CD4-positive, CD25-positive, alpha-beta regulatory T cell (primary cell): ENCODE measurements at regions not wholly inside any gene's neighbourhood (a gene's known extent, or its start where the extent isn't known, plus 50 kb on each side); places are given as distances from the start of the nearest gene placed in this dataset.

Experiments
- ATAC-seq, 2 donors: fragments of 150-1000 bp; cut with Tn5 transposase; one replicate each; pipeline ENCODE4 v1.10.0; 2021; ENCODE audit warnings: low read depth in 2 of 2, moderate number of reproducible peaks in 2 of 2, moderate library complexity in 1 of 2
- DNase-seq, 3 donors: peaks; one replicate each; pipeline versions ENCODE4 v3.0.0 to v3.0.0-alpha.2; 2012 to 2022; ENCODE audit warnings: mixed read lengths in 1 of 3
- H3K27ac ChIP-seq: one replicate; pipeline ENCODE4 v1.7.0; 2013; ENCODE audit warnings: mild to moderate bottlenecking, low read length; ENCODE audit not compliant: insufficient read depth, poor library complexity, severe bottlenecking
- H3K27me3 ChIP-seq: one replicate; pipeline ENCODE4 v1.7.0; 2013; ENCODE audit warnings: low read length; ENCODE audit not compliant: control insufficient read depth, insufficient read depth
- H3K36me3 ChIP-seq: one replicate; pipeline ENCODE4 v1.7.0; 2013; ENCODE audit warnings: mild to moderate bottlenecking, low read length, moderate library complexity; ENCODE audit not compliant: control insufficient read depth, insufficient read depth
- H3K4me1 ChIP-seq: 2 replicates; pipeline ENCODE4 v1.7.0; 2013; ENCODE audit warnings: mild to moderate bottlenecking, low read length; ENCODE audit not compliant: insufficient read depth, control insufficient read depth, poor library complexity, severe bottlenecking
- H3K4me3 ChIP-seq: one replicate; pipeline ENCODE4 v1.7.0; 2013; ENCODE audit warnings: low read depth, mild to moderate bottlenecking, low read length, moderate library complexity
- H3K9me3 ChIP-seq, 2 experiments: 1 replicate in 1 of 2; 2 replicates in 1 of 2; pipeline ENCODE4 v1.7.0; 2013; ENCODE audit warnings: low read length in 2 of 2, mild to moderate bottlenecking in 1 of 2, moderate library complexity in 1 of 2; ENCODE audit not compliant: control insufficient read depth in 2 of 2
- H3K27ac Mint-ChIP-seq, 3 donors: one replicate each; pipeline ENCODE4 v1.8.0; 2020 to 2022; ENCODE audit warnings: mild to moderate bottlenecking in 3 of 3, mixed read lengths in 3 of 3, moderate library complexity in 2 of 3
- H3K27me3 Mint-ChIP-seq: one replicate; pipeline ENCODE4 v1.8.0; 2022; ENCODE audit warnings: mild to moderate bottlenecking, mixed read lengths
- H3K36me3 Mint-ChIP-seq: one replicate; pipeline ENCODE4 v1.8.0; 2020; ENCODE audit warnings: mixed read lengths
- H3K4me1 Mint-ChIP-seq, 4 donors: one replicate each; pipeline ENCODE4 v1.8.0; 2020 to 2022; ENCODE audit warnings: mixed read lengths in 4 of 4, mild to moderate bottlenecking in 1 of 4
- H3K4me3 Mint-ChIP-seq, 4 donors: one replicate each; pipeline ENCODE4 v1.8.0; 2020 to 2022; ENCODE audit warnings: mild to moderate bottlenecking in 4 of 4, mixed read lengths in 4 of 4, moderate library complexity in 3 of 4
- H3K9me3 Mint-ChIP-seq, 7 donors: one replicate each; pipeline ENCODE4 v1.8.0; 2020 to 2022; ENCODE audit warnings: mixed read lengths in 7 of 7, mild to moderate bottlenecking in 3 of 7, moderate library complexity in 2 of 7

- H3K4me3 Mint-ChIP-seq = no peak overlapping the region
Observed at GRCh38 chr11:43123443-43123842, 188.4 kb upstream of the API5 start.

DNA sequence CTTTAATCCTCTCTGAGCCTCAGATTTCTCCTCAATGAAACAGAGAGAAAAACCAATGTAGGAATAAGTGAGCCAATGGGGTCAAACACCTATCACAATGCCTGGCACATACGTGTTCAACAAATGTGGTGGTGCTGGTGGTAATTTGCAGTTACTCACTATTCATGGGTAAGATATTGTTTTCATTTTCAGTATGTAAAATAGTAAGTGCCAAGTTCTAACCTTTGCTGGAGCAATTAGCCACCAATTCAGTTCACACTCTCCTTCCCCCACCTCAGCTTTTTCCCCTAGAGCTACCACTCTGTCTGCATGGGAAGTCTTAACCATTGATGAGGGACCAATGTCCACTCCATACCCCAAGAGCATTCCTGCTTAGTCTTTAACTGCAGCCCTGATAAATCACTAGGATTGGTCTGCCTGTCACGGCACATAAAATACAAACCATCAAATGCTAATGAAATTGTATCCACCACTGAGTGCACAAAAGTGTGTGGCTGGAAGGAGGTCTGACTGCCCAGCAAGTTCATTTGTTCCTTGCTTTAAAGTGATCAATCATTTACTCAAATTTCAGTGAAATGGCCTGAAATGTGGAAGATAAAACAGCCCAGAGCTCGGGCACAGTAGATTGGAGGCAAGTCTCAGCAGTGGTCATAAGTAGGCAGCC lies 187.4 kb upstream of the API5 start:
- Mint-ChIP-seq H3K36me3 (no peaks in the 10 kb centered on the region), H3K27ac (no peak overlapping the region), H3K4me3 (no peak overlapping the region), H3K27me3 (no peaks in the 10 kb centered on the region), H3K4me1 (no peaks in the 10 kb centered on the region), H3K9me3 (peaks cover 0 to 5% (median 0%) of the 10 kb centered on the region in 7 donors)
- Histone ChIP-seq H3K9me3 (no peaks in the 10 kb centered on the region), H3K27ac (no peak overlapping the region), H3K36me3 (no peaks in the 10 kb centered on the region), H3K27me3 (no peaks in the 10 kb centered on the region), H3K4me3 (no peak overlapping the region), H3K4me1 (no peaks in the 10 kb centered on the region)
- ATAC-seq (no peak), DNase-seq (no peak)

More at GRCh38 chr11:43123443-43123842, 188.4 kb upstream of the API5 start:
- Histone ChIP-seq H3K27me3 (no peaks in the 10 kb centered on the region), H3K4me3 (no peak overlapping the region), H3K36me3 (no peaks in the 10 kb centered on the region), H3K4me1 (no peaks in the 10 kb centered on the region), H3K9me3 (no peaks in the 10 kb centered on the region), H3K27ac (no peak overlapping the region)
- DNase-seq = no peak
- no peak overlapping the region for H3K27ac Mint-ChIP-seq
- H3K4me1 Mint-ChIP-seq = no peaks in the 10 kb centered on the region
- H3K27me3 Mint-ChIP-seq = no peaks in the 10 kb centered on the region
- H3K9me3 Mint-ChIP-seq = peaks cover 0 to 4% (median 0%) of the 10 kb centered on the region in 7 donors
- H3K36me3 Mint-ChIP-seq = no peaks in the 10 kb centered on the region
- ATAC-seq = no peak

GRCh38 chr11:43129329-43129728 lies 182.5 kb upstream of the API5 start:
- Histone ChIP-seq H3K9me3 (no peaks in the 10 kb centered on the region), H3K4me1 (no peaks in the 10 kb centered on the region), H3K27me3 (no peaks in the 10 kb centered on the region), H3K36me3 (no peaks in the 10 kb centered on the region), H3K4me3 (no peak overlapping the region), H3K27ac (no peak overlapping the region)
- Mint-ChIP-seq H3K4me1 (no peaks in the 10 kb centered on the region), H3K36me3 (no peaks in the 10 kb centered on the region), H3K4me3 (no peak overlapping the region), H3K27ac (no peak overlapping the region), H3K9me3 (peaks cover 0 to 8% (median 0%) of the 10 kb centered on the region in 7 donors), H3K27me3 (no peaks in the 10 kb centered on the region)
- ATAC-seq (no peak), DNase-seq (no peak)

- DNase-seq (no peak), ATAC-seq (no peak)
- Mint-ChIP-seq H3K27me3 (no peaks in the 10 kb centered on the region), H3K27ac (no peak overlapping the region), H3K4me3 (no peak overlapping the region), H3K36me3 (no peaks in the 10 kb centered on the region), H3K4me1 (no peaks in the 10 kb centered on the region), H3K9me3 (peaks cover 0 to 8% (median 0%) of the 10 kb centered on the region in 7 donors)
- H3K27ac ChIP-seq = no peak overlapping the region
- H3K4me3 ChIP-seq = no peak overlapping the region
- H3K36me3 ChIP-seq = no peaks in the 10 kb centered on the region
- no peaks in the 10 kb centered on the region for H3K9me3 ChIP-seq
- H3K27me3 ChIP-seq = no peaks in the 10 kb centered on the region
- no peaks in the 10 kb centered on the region for H3K4me1 ChIP-seq
Observed at GRCh38 chr11:43130616-43131015, 181.2 kb upstream of the API5 start.

GRCh38 chr11:43135966-43136534 lies 175.7 kb upstream of the API5 start:
- no peaks in the 10 kb centered on the region for H3K4me1 ChIP-seq
- Mint-ChIP-seq H3K4me1 (no peaks in the 10 kb centered on the region), H3K36me3 (no peaks in the 10 kb centered on the region), H3K27ac (no peak overlapping the region), H3K9me3 (peaks cover 0 to 2% (median 2%) of the 10 kb centered on the region in 7 donors), H3K27me3 (no peaks in the 10 kb centered on the region), H3K4me3 (no peak overlapping the region)
- H3K27ac ChIP-seq = no peak overlapping the region
- H3K9me3 ChIP-seq = no peaks in the 10 kb centered on the region
- no peaks in the 10 kb centered on the region for H3K27me3 ChIP-seq
- H3K36me3 ChIP-seq = no peaks in the 10 kb centered on the region
- H3K4me3 ChIP-seq = no peak overlapping the region
- DNase-seq (no peak), ATAC-seq (no peak)

GRCh38 chr11:43138621-43139140 lies 173.1 kb upstream of the API5 start:
- Mint-ChIP-seq H3K36me3 (no peaks in the 10 kb centered on the region), H3K4me3 (no peak overlapping the region), H3K27me3 (no peaks in the 10 kb centered on the region), H3K9me3 (peaks cover 0 to 11% (median 2%) of the 10 kb centered on the region in 7 donors), H3K27ac (peak overlapping the region in 1 of 3 donors; percentile 17), H3K4me1 (no peaks in the 10 kb centered on the region)
- no peaks in the 10 kb centered on the region for H3K27me3 ChIP-seq
- H3K4me3 ChIP-seq = no peak overlapping the region
- H3K36me3 ChIP-seq = no peaks in the 10 kb centered on the region
- DNase-seq (no peak), ATAC-seq (no peak)
- H3K4me1 ChIP-seq = no peaks in the 10 kb centered on the region
- no peaks in the 10 kb centered on the region for H3K9me3 ChIP-seq
- no peak overlapping the region for H3K27ac ChIP-seq

- H3K4me1 Mint-ChIP-seq = no peaks in the 10 kb centered on the region
- DNase-seq (no peak), ATAC-seq (no peak)
- H3K27me3 Mint-ChIP-seq = no peaks in the 10 kb centered on the region
- Histone ChIP-seq H3K4me3 (no peak overlapping the region), H3K9me3 (no peaks in the 10 kb centered on the region), H3K4me1 (no peaks in the 10 kb centered on the region), H3K36me3 (no peaks in the 10 kb centered on the region), H3K27me3 (no peaks in the 10 kb centered on the region), H3K27ac (no peak overlapping the region)
- peaks cover 0 to 14% (median 2%) of the 10 kb centered on the region in 7 donors for H3K9me3 Mint-ChIP-seq
- H3K27ac Mint-ChIP-seq = no peak overlapping the region
- no peak overlapping the region for H3K4me3 Mint-ChIP-seq
- no peaks in the 10 kb centered on the region for H3K36me3 Mint-ChIP-seq
Observed at GRCh38 chr11:43145653-43146052, 166.1 kb upstream of the API5 start.

- no peaks in the 10 kb centered on the region for H3K4me1 ChIP-seq
Observed at GRCh38 chr11:43150697-43151096, 161.1 kb upstream of the API5 start.

More at GRCh38 chr11:43150697-43151096, 161.1 kb upstream of the API5 start:
- Histone ChIP-seq H3K4me3 (no peak overlapping the region), H3K27ac (no peak overlapping the region), H3K36me3 (no peaks in the 10 kb centered on the region), H3K9me3 (no peaks in the 10 kb centered on the region), H3K27me3 (no peaks in the 10 kb centered on the region)
- H3K4me1 Mint-ChIP-seq = no peaks in the 10 kb centered on the region
- H3K27me3 Mint-ChIP-seq = no peaks in the 10 kb centered on the region
- no peaks in the 10 kb centered on the region for H3K9me3 Mint-ChIP-seq
- no peak overlapping the region for H3K4me3 Mint-ChIP-seq
- no peaks in the 10 kb centered on the region for H3K36me3 Mint-ChIP-seq
- DNase-seq (no peak), ATAC-seq (no peak)
- H3K27ac Mint-ChIP-seq = no peak overlapping the region
